ENCODE measurements at regions not wholly inside any gene's neighbourhood (a gene's known extent, or its start where the extent isn't known, plus 50 kb on each side); places are given as distances from the start of the nearest gene placed in this dataset.

DNA sequence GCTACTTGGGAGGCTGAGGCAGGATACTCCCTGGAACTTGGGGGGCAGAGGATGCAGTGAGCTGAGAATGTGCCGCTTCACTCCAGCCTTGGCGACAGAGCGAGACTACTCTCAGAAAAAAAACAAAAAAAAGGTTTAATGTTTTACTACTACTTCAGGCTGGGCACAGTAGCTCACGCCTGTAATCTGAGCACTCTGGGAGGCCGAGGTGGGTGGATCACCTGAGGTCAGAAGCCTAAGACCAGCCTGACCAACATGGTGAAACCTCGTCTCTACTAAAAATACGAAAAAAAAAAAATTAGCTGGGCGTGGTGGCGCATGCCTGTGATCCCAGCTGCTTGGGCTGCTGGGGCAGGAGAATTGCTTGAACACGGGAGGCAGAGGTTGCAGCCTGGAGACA, 75.7 kb upstream of the ATIC start:
- TF ChIP-seq MXI1 (IDR thresholded peaks at IDR 0.05; ENCODE audit: borderline replicate concordance, low read depth, low read length) (no peak), POLR2A (IDR thresholded peaks at IDR 0.05; ENCODE audit: low read depth, low read length) (no peak), CEBPB (IDR thresholded peaks at IDR 0.05; ENCODE audit: low read depth, low read length) (no peak), MAZ (IDR thresholded peaks at IDR 0.05; ENCODE audit: borderline replicate concordance, low read depth, low read length) (no peak), BHLHE40 (IDR thresholded peaks at IDR 0.05; ENCODE audit: low read depth, low read length) (no peak), RFX5 (IDR thresholded peaks at IDR 0.05; ENCODE audit: low read depth, low read length) (no peak)
- TF ChIP-seq, protein P1, sequence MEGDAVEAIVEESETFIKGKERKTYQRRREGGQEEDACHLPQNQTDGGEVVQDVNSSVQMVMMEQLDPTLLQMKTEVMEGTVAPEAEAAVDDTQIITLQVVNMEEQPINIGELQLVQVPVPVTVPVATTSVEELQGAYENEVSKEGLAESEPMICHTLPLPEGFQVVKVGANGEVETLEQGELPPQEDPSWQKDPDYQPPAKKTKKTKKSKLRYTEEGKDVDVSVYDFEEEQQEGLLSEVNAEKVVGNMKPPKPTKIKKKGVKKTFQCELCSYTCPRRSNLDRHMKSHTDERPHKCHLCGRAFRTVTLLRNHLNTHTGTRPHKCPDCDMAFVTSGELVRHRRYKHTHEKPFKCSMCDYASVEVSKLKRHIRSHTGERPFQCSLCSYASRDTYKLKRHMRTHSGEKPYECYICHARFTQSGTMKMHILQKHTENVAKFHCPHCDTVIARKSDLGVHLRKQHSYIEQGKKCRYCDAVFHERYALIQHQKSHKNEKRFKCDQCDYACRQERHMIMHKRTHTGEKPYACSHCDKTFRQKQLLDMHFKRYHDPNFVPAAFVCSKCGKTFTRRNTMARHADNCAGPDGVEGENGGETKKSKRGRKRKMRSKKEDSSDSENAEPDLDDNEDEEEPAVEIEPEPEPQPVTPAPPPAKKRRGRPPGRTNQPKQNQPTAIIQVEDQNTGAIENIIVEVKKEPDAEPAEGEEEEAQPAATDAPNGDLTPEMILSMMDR (conservative IDR thresholded peaks at IDR 0.05; ENCODE audit: low read depth, low read length), result no peak
- TF ChIP-seq, protein P2, sequence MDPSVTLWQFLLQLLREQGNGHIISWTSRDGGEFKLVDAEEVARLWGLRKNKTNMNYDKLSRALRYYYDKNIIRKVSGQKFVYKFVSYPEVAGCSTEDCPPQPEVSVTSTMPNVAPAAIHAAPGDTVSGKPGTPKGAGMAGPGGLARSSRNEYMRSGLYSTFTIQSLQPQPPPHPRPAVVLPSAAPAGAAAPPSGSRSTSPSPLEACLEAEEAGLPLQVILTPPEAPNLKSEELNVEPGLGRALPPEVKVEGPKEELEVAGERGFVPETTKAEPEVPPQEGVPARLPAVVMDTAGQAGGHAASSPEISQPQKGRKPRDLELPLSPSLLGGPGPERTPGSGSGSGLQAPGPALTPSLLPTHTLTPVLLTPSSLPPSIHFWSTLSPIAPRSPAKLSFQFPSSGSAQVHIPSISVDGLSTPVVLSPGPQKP (IDR thresholded peaks at IDR 0.05; ENCODE audit: borderline replicate concordance, low read depth, low read length), result no peak
